Fibroblast of mammary gland (primary cell): ENCODE measurements at regions not wholly inside any gene's neighbourhood (a gene's known extent, or its start where the extent isn't known, plus 50 kb on each side); places are given as distances from the start of the nearest gene placed in this dataset.

Source experiments
- DNase-seq: peaks from one replicate; pipeline ENCODE4 v3.0.0-alpha.2; 2010; ENCODE audit warnings: low read depth
- H3K4me3 ChIP-seq: 2 replicates; pipeline ENCODE4 v1.5.1; 2011; ENCODE audit warnings: low read depth, mild to moderate bottlenecking, low read length, moderate library complexity; ENCODE audit not compliant: control insufficient read depth
- TF ChIP-seq, protein P1 (sequence below): conservative IDR thresholded peaks from 2 replicates; pipeline ENCODE4 v1.5.1; 2011; ENCODE audit warnings: low read depth, low read length, inconsistent platforms; ENCODE audit not compliant: control insufficient read depth, insufficient read depth

DNA sequence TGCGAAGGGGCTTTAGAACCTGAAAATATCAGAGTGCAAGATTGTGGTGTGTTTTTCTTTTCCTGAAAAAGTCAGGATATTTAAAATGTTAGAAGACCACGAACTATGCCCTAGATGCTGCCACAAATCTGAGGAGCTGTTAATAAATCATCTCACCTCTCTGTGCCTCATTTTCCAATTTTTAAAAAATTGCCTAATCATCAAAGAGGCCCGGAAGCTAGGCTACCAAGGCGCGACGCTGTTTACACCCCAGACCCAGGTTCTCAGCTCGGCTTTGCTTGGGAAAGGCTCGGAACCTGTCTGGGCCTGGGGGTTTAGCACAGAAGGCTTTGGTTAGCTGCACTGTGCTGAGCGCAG is 409.6 kb downstream of the BCOR start:
- H3K4me3 ChIP-seq: peak overlapping the region; percentile 4
- TF ChIP-seq, protein P1, sequence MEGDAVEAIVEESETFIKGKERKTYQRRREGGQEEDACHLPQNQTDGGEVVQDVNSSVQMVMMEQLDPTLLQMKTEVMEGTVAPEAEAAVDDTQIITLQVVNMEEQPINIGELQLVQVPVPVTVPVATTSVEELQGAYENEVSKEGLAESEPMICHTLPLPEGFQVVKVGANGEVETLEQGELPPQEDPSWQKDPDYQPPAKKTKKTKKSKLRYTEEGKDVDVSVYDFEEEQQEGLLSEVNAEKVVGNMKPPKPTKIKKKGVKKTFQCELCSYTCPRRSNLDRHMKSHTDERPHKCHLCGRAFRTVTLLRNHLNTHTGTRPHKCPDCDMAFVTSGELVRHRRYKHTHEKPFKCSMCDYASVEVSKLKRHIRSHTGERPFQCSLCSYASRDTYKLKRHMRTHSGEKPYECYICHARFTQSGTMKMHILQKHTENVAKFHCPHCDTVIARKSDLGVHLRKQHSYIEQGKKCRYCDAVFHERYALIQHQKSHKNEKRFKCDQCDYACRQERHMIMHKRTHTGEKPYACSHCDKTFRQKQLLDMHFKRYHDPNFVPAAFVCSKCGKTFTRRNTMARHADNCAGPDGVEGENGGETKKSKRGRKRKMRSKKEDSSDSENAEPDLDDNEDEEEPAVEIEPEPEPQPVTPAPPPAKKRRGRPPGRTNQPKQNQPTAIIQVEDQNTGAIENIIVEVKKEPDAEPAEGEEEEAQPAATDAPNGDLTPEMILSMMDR: no peak
- no peak for DNase-seq

DNA sequence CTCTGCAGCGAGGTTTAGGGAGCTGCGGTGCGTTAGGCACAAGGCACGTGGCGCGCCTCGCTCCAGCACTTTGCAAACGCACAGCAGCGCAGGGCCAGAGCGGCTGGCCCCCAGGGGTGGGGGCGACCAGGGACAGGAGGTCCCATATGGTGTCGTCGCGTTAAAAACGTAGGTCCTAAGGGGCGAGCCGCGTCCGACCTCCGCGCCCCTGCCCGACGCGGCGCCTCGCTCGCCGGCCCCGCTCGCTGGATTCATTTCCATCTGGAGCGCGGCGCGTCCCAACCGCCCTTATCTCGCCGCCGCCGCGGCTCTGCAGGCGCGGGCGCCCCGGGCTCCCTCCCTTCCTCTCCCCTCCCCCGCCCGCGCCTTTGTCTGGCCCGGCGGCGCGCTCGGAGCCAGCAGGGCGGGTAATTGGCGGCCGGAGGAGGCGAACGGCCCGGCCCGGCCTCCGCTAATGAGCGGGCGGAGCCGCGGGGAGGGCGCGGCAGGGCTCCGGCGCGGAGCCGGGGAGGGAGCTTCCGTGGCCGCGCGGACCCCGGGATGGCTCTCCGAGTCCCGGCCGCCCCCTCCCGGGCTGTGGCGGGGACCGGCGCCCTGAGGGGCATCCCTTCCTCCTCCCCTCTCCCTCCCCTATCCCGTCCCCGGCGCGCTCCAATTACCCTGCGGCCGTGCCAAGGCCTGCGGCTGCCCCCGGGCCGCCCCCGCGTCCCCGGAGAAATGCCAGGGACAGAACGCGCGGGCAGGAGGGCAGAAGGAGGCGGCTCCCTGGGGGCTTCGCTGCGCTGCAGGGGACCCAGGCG is 409.0 kb downstream of the BCOR start:
- H3K4me3 ChIP-seq: peak overlapping the region; percentile 19
- TF ChIP-seq, protein P1: no peak
- no peak for DNase-seq

DNA sequence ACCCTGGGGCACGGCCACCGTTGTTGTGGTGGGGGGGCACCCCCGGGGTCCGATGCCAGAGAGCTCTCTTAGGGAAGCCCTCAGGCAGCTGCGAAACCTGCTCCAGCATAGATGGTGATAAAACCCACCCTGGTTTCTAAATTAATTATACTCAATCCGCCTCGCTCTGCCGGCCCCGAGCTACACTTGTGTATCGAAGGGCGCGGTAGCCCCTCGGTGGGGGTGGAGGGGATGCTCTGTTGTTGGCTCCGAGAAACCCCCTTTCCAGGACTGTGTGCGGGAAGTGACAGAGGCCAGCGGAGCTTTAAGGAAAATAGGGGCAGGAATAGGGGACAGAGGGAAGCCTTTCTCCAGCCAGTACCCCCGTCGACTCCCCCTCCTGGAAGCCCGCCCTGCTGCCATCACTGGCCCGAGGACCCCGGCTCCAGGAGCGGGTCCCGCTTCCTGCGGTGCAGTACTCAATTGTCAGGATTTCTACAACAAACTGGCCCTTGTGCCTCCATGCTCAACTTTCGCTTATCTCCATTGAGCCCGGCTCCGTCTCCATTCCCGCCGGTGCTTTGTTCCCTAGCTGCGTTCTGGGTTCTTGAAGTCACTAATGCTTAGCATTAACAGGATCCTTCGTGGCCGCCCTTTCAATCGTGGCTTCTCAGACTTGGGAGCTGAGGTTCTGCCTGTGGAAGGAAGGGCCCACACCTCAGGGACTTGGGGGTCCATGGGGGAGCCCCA is 408.2 kb downstream of the BCOR start:
- TF ChIP-seq, protein P1: no peak
- H3K4me3 ChIP-seq: peak overlapping the region; percentile 19
- no peak for DNase-seq

DNA sequence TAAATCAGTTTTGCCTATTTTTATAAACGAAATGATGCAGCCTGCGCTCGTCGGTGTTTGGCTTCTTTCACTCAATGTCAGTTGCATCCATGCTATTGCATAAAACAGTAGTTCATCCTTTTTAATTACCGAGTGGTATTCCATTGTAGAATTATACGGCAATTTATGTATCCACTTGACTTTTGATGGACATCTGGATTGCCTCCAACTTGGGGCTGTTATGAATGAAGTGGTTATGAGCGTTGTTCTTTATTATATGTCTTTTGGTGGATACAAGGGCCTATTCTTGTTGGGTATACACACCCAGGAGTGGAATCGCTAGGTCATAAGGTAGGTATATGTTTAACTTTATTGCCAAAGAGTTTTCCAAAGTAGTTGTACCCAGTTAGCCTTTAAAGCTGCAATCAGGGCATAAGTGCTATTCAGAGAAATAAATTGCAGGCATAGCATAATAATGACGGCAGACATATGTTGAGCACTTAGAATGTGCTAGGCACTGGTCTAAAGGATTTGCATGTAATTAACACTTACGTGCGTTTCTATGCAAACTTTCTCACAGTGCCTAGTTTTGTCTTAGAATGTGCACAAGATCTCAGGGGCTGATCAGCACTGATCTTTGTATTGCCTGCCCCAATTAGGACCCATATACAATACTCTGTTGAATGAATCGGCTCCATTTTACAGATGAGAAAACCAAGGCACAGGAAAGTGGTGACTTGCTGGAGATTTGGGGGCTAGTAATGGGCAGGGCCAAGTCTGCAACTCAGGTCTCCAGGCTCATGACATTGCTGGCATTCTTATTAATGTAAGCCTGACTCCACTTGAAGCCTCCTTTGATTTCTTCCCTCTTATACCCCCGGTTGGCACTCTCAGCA is 407.0 kb downstream of the BCOR start:
- TF ChIP-seq, protein P1: no peak
- H3K4me3 ChIP-seq: no peak overlapping the region

DNA sequence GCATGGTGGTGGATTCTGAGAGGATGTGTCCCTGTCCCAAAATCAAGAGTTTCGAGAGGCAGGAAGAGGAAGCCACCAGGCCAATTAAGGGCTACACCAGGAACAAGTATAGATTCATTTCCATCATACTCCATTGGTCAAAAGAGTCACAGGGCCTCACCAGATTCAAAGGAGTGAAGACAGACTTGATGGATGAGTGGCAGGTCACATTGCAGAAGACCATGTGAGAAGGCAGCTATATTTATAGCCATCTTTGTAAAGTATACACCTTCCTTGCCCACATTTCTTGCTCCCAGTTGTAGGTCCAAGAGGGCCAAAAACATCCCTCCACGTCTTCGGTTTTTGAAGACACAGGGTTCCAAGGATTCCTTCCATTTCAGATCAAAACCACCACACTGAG is 406.0 kb downstream of the BCOR start:
- DNase-seq: no peak
- no peak overlapping the region for H3K4me3 ChIP-seq
- TF ChIP-seq, protein P1: no peak

More for the DNA sequence above, 407.0 kb downstream of the BCOR start:
- DNase-seq: no peak

DNA sequence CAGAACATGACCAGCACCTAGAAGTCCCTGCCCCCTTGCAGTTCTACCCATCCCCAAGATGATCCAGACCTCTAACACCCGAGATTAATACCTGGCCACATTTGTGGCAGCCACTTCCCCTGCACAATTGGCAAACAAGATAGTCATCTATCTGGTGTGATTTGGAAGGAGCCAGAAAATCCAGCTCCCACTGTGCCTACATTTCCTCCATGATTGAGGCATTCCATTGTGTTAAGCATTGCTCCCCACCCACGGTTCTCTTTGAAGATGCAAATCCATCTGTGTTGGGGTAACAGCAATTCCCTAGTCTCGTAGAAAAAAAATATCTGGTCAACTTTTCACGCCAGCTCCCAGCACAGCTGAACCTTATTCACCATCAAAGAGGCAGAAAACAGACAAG is 405.0 kb downstream of the BCOR start:
- TF ChIP-seq, protein P1: no peak
- H3K4me3 ChIP-seq: no peak overlapping the region
- no peak for DNase-seq
